Endothelial cell of umbilical vein (primary cell): ENCODE measurements at regions not wholly inside any gene's neighbourhood (a gene's known extent, or its start where the extent isn't known, plus 50 kb on each side); places are given as distances from the start of the nearest gene placed in this dataset.

Experiments used
- BruUV-seq: library from RNA; stranded (reverse); fragments of 400-500 nt; replicated peaks from 2 replicates; lab custom pipeline; 2021; lab: Mats Ljungman, UMichigan
- CTCF ChIA-PET: fragments of 300-600, 350-600 bp; sonication (Branson Sonifier 250); formaldehyde crosslinking; loops from one replicate; lab custom pipeline; 2021; ENCODE audit warnings: antibody characterized with exemption, inconsistent platforms; lab: Charles Lee
- POLR2A ChIA-PET: fragments of 300-600, 350-600 bp; sonication (Branson Sonifier 250); formaldehyde crosslinking; loops from one replicate; lab custom pipeline; 2021; ENCODE audit warnings: antibody characterized with exemption, inconsistent platforms; lab: Charles Lee
- DNase-seq: peaks from one replicate; pipeline ENCODE4 v3.0.0-alpha.2; 2011; ENCODE audit warnings: low read depth, low spot score
- FAIRE-seq: peaks from 2 replicates; lab custom pipeline; 2011; peaks lifted over from hg19 to GRCh38; lab: Jason Lieb, UNC
- H2AFZ ChIP-seq: 2 replicates; pipeline ENCODE4 v1.6.0; 2012; ENCODE audit warnings: low read depth, low read length, control low read depth, inconsistent platforms
- H3K27ac ChIP-seq: 2 replicates; pipeline ENCODE4 v1.5.1; 2011; ENCODE audit warnings: low read depth, mild to moderate bottlenecking, control low read depth, low read length, moderate library complexity; ENCODE audit not compliant: insufficient read depth
- H3K27me3 ChIP-seq, 2 experiments: 2 replicates each; pipeline versions ENCODE4 v1.6.0 to v1.6.1; 2011; ENCODE audit warnings: low read length in 2 of 2, mixed read lengths in 1 of 2; ENCODE audit not compliant: control insufficient read depth in 2 of 2, insufficient read depth in 2 of 2
- H3K36me3 ChIP-seq, 2 experiments: 2 replicates in 1 of 2; 3 replicates in 1 of 2; pipeline ENCODE4 v1.5.1; 2011; ENCODE audit warnings: low read length in 2 of 2, mild to moderate bottlenecking in 1 of 2, moderate library complexity in 1 of 2; ENCODE audit not compliant: control insufficient read depth in 2 of 2, insufficient read depth in 2 of 2; ENCODE audit errors: extremely low read depth in 1 of 2
- H3K4me1 ChIP-seq: 3 replicates; pipeline ENCODE4 v1.5.1; 2011; ENCODE audit warnings: mild to moderate bottlenecking, low read length; ENCODE audit not compliant: control insufficient read depth, insufficient read depth; ENCODE audit errors: extremely low read depth
- H3K4me2 ChIP-seq: 2 replicates; pipeline ENCODE4 v1.6.1; 2011; ENCODE audit warnings: low read length, control low read depth, mixed read lengths; ENCODE audit not compliant: insufficient read depth
- H3K4me3 ChIP-seq, 3 experiments: fragments of 200-600 bp in 1 of 3; sonication (generic), shearing (Covaris generic) in 1 of 3; replicated peaks in 1 of 3; 2 replicates each; pipeline ENCODE4 v1.5.1; 2011 to 2016; ENCODE audit warnings: control low read depth in 3 of 3, low read length in 3 of 3, mild to moderate bottlenecking in 2 of 3, inconsistent platforms in 1 of 3, low read depth in 1 of 3, moderate library complexity in 1 of 3; ENCODE audit not compliant: insufficient read depth in 1 of 3
- H3K79me2 ChIP-seq: 2 replicates; pipeline ENCODE4 v1.6.0; 2012; ENCODE audit warnings: low read length, inconsistent platforms; ENCODE audit not compliant: control insufficient read depth, insufficient read depth
- H3K9ac ChIP-seq: replicated peaks from 2 replicates; pipeline ENCODE3; 2011; ENCODE audit warnings: low read length, control low read depth; ENCODE audit not compliant: insufficient read depth; ENCODE audit errors: extremely low read depth
- H3K9me1 ChIP-seq: replicated peaks from 3 replicates; pipeline ENCODE4 v1.6.0; 2011; ENCODE audit warnings: mild to moderate bottlenecking, low read length; ENCODE audit not compliant: control insufficient read depth, insufficient read depth; ENCODE audit errors: extremely low read depth
- H3K9me3 ChIP-seq: replicated peaks from 2 replicates; pipeline ENCODE4 v1.5.1; 2012; ENCODE audit warnings: low read length, inconsistent platforms; ENCODE audit not compliant: control insufficient read depth, insufficient read depth
- H4K20me1 ChIP-seq: replicated peaks from 2 replicates; pipeline ENCODE3; 2011; ENCODE audit warnings: mild to moderate bottlenecking, low read length; ENCODE audit not compliant: control insufficient read depth, insufficient read depth; ENCODE audit errors: extremely low read depth
- CTCF ChIP-seq, 2 donors: IDR thresholded peaks; 1 replicate in 1 of 2; 2 replicates in 1 of 2; pipeline ENCODE4 v1.5.1; 2011; ENCODE audit warnings: low read length in 2 of 2, mild to moderate bottlenecking in 2 of 2, moderate library complexity in 2 of 2, control low read depth in 1 of 2, inconsistent platforms in 1 of 2, low read depth in 1 of 2; ENCODE audit not compliant: insufficient read depth in 1 of 2; ENCODE audit errors: extremely low read depth in 1 of 2
- EZH2 ChIP-seq: IDR thresholded peaks from 2 replicates; pipeline ENCODE4 v1.6.1; 2012; ENCODE audit warnings: borderline replicate concordance, low read depth, mild to moderate bottlenecking, moderate library complexity, low read length, inconsistent platforms; ENCODE audit not compliant: severe bottlenecking
- FOS ChIP-seq: IDR thresholded peaks from 2 replicates; pipeline ENCODE4 v1.6.1; 2011; ENCODE audit warnings: mild to moderate bottlenecking, low read length, moderate library complexity, borderline replicate concordance; ENCODE audit not compliant: insufficient read depth
- GATA2 ChIP-seq: IDR thresholded peaks from 2 replicates; pipeline ENCODE4 v1.7.0; 2011; ENCODE audit warnings: low read depth, mild to moderate bottlenecking, moderate library complexity, mixed read lengths, low read length; ENCODE audit not compliant: insufficient read length, insufficient read depth
- JUN ChIP-seq: IDR thresholded peaks from 2 replicates; pipeline ENCODE4 v1.6.1; 2011; ENCODE audit warnings: borderline replicate concordance, low read depth; ENCODE audit not compliant: insufficient read length, insufficient read depth
- MYC ChIP-seq: IDR thresholded peaks from one replicate; pipeline ENCODE4 v1.6.1; 2011; ENCODE audit warnings: mild to moderate bottlenecking, low read depth, low read length
- POLR2A ChIP-seq: IDR thresholded peaks from 2 replicates; pipeline ENCODE4 v1.6.1; 2012; ENCODE audit warnings: low read depth, mild to moderate bottlenecking, control low read depth, low read length
- POLR2AphosphoS5 ChIP-seq: IDR thresholded peaks from 2 replicates; pipeline ENCODE4 v1.6.1; 2012; ENCODE audit warnings: low read depth, mild to moderate bottlenecking, control low read depth, low read length, moderate library complexity; ENCODE audit not compliant: insufficient read depth
- dilution Hi-C: fragments of 300-500 bp; cut with MboI; formaldehyde crosslinking; loops from one replicate; pipeline ENCODE4 v1.15.0; 2019; ENCODE audit warnings: low sequenced_read_pairs; ENCODE audit not compliant: extremely low pct_ligation_motif_present
- intact Hi-C: fragments of 100-400 bp; cut with micrococcal nuclease; formaldehyde crosslinking; loops from one replicate; pipeline ENCODE4 v1.10.0; 2022
- TF ChIP-seq, protein P1 (sequence below): IDR thresholded peaks from 2 replicates; pipeline ENCODE4 v1.6.1; 2011; ENCODE audit not compliant: insufficient read depth, insufficient read length

DNA sequence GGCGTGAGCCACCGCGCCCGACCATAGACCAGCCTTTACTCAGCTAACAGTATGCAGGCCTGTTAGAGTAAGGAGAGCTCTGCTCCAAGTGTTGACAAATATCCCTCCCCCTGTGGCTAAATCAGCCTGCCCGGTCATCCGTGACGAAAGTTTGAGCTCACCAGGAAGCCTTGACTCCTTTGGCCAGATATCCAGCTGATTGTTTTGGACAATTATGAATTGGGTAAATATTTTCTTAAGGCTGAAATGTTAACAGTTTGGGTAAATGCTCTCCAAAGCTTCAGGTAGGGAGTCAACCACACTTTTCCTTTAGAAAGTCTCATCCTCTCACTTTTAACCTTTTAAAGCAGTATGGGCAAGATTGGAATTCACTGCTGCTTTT, 157.9 kb downstream of the PAWR start:
- no peaks in the 10 kb centered on the region for H3K36me3 ChIP-seq
- no peaks in the 10 kb centered on the region for H3K79me2 ChIP-seq
- CTCF ChIA-PET, result interaction anchor here (1.0 to 2.5 kb wide), 2 partner anchors 21 to 113 kb away, joined by 3 to 13 read pairs; no protein-coding TSS in a partner anchor
- H3K4me1 ChIP-seq, result peaks cover 5% of the 10 kb centered on the region
- TF ChIP-seq POLR2AphosphoS5 (no peak), CTCF (IDR thresholded peaks at IDR 0.05; ENCODE audit: extremely low read depth in 1 of 2, insufficient read depth in 1 of 2, low read depth in 1 of 2, low read length in 2 of 2) (no peak), GATA2 (no peak), POLR2A (no peak), MYC (no peak), JUN (no peak), EZH2 (no peak), FOS (no peak)
- TF ChIP-seq, protein P1, sequence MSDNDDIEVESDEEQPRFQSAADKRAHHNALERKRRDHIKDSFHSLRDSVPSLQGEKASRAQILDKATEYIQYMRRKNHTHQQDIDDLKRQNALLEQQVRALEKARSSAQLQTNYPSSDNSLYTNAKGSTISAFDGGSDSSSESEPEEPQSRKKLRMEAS, result no peak
- no peaks in the 10 kb centered on the region for H3K27me3 ChIP-seq
- no peak overlapping the region for H3K27ac ChIP-seq
- intact Hi-C loops, result no loop called here
- BruUV-seq, result no TSS peak
- H2AFZ ChIP-seq, result no peak overlapping the region
- POLR2A ChIA-PET, result no interaction called here
- no peaks in the 10 kb centered on the region for H4K20me1 ChIP-seq
- H3K9me1 ChIP-seq, result no peaks in the 10 kb centered on the region
- FAIRE-seq (no peak), DNase-seq (no peak)
- H3K9me3 ChIP-seq, result no peaks in the 10 kb centered on the region
- H3K4me3 ChIP-seq, result no peak overlapping the region
- dilution Hi-C loops, result no loop called here
- H3K4me2 ChIP-seq, result no peak overlapping the region
- no peak overlapping the region for H3K9ac ChIP-seq
